Cardiac muscle cell (in vitro differentiated cells and primary cell): ENCODE measurements at regions not wholly inside any gene's neighbourhood (a gene's known extent, or its start where the extent isn't known, plus 50 kb on each side); places are given as distances from the start of the nearest gene placed in this dataset.

Source experiments
- DNase-seq, 2 donors: peaks; one replicate each; pipeline versions ENCODE4 v3.0.0 to v3.0.0-alpha.2; 2010 to 2017; ENCODE audit warnings: low read depth in 1 of 2, low spot score in 1 of 2
- H3K27ac ChIP-seq: fragments of 200-600 bp; sonication (generic); 2 replicates; pipeline ENCODE4 v1.5.1; 2016
- H3K27me3 ChIP-seq: fragments of 200-600 bp; sonication (generic); 2 replicates; pipeline ENCODE4 v1.6.0; 2016; ENCODE audit warnings: control low read depth
- H3K36me3 ChIP-seq: fragments of 200-600 bp; sonication (generic); 2 replicates; pipeline ENCODE4 v1.5.1; 2016; ENCODE audit warnings: control low read depth
- H3K4me1 ChIP-seq: fragments of 200-600 bp; sonication (generic); 2 replicates; pipeline ENCODE4 v1.8.1; 2017; ENCODE audit warnings: low read depth, mild to moderate bottlenecking, mixed run types
- H3K4me3 ChIP-seq: fragments of 200-600 bp; sonication (generic); 2 replicates; pipeline ENCODE4 v1.5.1; 2016; ENCODE audit warnings: mild to moderate bottlenecking
- H3K9me3 ChIP-seq: fragments of 200-600 bp; sonication (generic); 2 replicates; pipeline ENCODE4 v1.5.1; 2017; ENCODE audit warnings: low read depth, mild to moderate bottlenecking, control low read depth
- CTCF ChIP-seq: IDR thresholded peaks from 2 replicates; pipeline ENCODE4 v1.5.1; 2012; ENCODE audit warnings: low read depth, mild to moderate bottlenecking, low read length

- Histone ChIP-seq H3K27ac (no peak overlapping the region), H3K27me3 (no peaks in the 10 kb centered on the region), H3K4me3 (no peak overlapping the region), H3K36me3 (no peaks in the 10 kb centered on the region), H3K4me1 (no peaks in the 10 kb centered on the region), H3K9me3 (no peaks in the 10 kb centered on the region)
- DNase-seq: no peak
- TF ChIP-seq CTCF: no peak
Observed at GRCh38 chr18:78776706-78777285, 202.8 kb upstream of the SALL3 start.

- Histone ChIP-seq H3K36me3 (no peaks in the 10 kb centered on the region), H3K4me3 (no peak overlapping the region), H3K9me3 (no peaks in the 10 kb centered on the region), H3K27ac (no peak overlapping the region), H3K4me1 (no peaks in the 10 kb centered on the region), H3K27me3 (no peaks in the 10 kb centered on the region)
- DNase-seq: no peak
- TF ChIP-seq CTCF: no peak
Observed at GRCh38 chr18:78777992-78778391, 201.6 kb upstream of the SALL3 start.

- no peak for DNase-seq
- H3K36me3 ChIP-seq: no peaks in the 10 kb centered on the region
Observed at GRCh38 chr18:78778651-78779050, 201.0 kb upstream of the SALL3 start.

GRCh38 chr18:78779996-78780718 lies 199.5 kb upstream of the SALL3 start:
- no peaks in the 10 kb centered on the region for H3K36me3 ChIP-seq
- H3K4me3 ChIP-seq: no peak overlapping the region
- DNase-seq: no peak
- no peak for TF ChIP-seq CTCF
- H3K27ac ChIP-seq: no peak overlapping the region
- no peaks in the 10 kb centered on the region for H3K4me1 ChIP-seq
- no peaks in the 10 kb centered on the region for H3K27me3 ChIP-seq
- H3K9me3 ChIP-seq: no peaks in the 10 kb centered on the region

More at GRCh38 chr18:78778651-78779050, 201.0 kb upstream of the SALL3 start:
- no peaks in the 10 kb centered on the region for H3K9me3 ChIP-seq
- TF ChIP-seq CTCF: no peak
- H3K27ac ChIP-seq: no peak overlapping the region
- H3K4me1 ChIP-seq: no peaks in the 10 kb centered on the region
- no peak overlapping the region for H3K4me3 ChIP-seq
- no peaks in the 10 kb centered on the region for H3K27me3 ChIP-seq

GRCh38 chr18:78780719-78781600 lies 198.7 kb upstream of the SALL3 start:
- TF ChIP-seq CTCF: no peak
- Histone ChIP-seq H3K4me3 (no peak overlapping the region), H3K27ac (no peak overlapping the region), H3K9me3 (no peaks in the 10 kb centered on the region), H3K27me3 (no peaks in the 10 kb centered on the region), H3K36me3 (no peaks in the 10 kb centered on the region), H3K4me1 (no peaks in the 10 kb centered on the region)
- DNase-seq: no peak
